DMS53 treated with DMSO at 0.1 percent for 48 hours (cell line): ENCODE measurements at regions not wholly inside any gene's neighbourhood (a gene's known extent, or its start where the extent isn't known, plus 50 kb on each side); places are given as distances from the start of the nearest gene placed in this dataset.

Experiments used
- DNase-seq: peaks from one replicate; lab custom pipeline; 2025; ENCODE audit not compliant: unreplicated experiment; lab: John Stamatoyannopoulos, UW

DNA sequence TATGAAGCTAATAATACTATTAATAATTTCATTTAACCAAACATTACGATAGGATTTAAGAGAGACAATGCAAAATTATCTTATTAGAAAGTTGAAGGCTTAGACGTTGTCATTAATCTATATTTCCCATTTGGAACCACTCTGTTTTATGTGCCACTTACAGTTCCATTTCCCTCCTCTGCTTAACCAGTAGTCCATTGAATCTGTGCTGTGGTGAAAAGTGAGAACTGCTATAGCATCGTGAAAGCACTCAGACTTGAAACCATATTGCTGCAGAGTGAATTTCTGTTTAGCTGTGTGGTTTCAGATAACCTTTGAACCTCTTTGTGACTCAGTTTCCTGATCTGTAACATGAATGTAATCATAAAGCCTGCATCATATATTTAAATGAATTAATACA, 2304.5 kb downstream of the MAT2B start:
- no peak for DNase-seq

DNA sequence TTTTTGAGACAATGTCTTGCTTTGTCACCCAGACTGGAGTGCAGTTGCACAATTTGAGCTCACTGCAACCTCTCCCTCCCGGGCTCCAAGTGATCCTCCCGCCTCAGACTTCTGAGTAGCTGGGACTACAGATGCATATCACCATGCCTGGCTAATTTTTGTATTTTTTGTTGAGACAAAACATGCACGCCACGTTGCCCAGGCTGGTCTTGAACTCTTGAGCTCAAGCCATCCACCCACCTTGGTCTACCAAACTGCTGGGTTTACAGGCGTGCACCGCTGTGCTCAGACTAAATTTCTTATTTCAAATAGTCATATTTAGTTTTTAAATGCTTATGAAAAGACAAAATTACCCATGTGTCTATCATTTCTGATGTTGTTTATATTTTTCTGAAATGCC, 2324.1 kb downstream of the MAT2B start:
- no peak for DNase-seq

DNA sequence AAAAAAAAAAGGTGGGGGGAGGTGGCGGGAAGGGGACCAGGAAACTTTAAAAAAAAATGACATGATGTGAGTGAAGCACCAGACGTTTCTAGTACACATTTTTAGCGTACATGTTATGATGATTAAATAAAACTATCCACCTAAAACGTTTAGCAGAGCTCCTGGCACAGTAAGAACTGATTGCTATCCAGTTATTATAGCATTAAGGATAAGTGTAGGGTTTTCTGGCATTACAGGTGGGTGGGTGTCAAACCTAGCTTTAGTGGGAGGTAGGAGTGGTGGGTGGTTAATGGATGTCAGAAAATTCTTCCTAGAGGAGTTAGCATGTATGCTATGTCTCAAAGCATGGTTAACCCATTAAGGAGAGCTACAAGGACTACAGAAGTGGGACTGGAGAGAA, 2329.5 kb downstream of the MAT2B start:
- no peak for DNase-seq

DNA sequence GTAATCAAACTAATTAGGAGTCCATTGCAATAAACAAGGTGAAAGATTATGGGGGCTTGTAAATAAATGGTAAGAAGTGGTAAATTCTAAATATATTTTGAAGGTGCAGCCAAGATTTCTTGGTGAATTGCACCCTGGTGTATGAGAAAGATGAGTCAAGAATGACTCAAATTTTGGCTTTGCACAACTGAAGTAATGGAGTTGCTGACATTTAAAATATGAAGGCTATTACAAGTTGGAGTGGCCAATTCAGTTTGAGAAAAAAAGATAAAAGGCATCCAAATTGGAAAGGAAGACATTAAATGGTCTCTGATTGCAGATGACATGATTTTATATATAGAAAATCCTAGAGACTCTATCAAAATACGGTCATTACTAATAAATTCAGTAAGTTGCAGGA, 2330.6 kb downstream of the MAT2B start:
- DNase-seq: no peak

DNA sequence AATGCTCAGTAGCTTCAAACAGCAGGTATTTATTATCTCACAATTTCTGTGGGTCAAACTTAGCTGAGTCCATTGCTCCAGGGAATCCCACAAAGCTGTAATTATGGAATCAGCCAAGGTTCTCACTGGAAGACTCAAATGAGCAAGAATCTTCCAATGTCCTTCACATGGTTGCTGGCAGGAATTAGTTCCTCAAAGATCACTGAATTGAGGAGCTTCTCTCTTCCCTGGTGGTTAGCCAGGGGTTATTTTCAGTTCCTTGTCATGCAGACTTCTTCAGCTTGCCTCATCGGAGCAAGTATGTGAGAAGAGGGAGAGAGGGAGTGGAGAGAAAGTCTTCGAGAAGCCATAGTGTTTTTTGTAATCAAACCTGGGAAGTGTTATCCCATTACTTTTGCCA, 2331.9 kb downstream of the MAT2B start:
- no peak for DNase-seq

DNA sequence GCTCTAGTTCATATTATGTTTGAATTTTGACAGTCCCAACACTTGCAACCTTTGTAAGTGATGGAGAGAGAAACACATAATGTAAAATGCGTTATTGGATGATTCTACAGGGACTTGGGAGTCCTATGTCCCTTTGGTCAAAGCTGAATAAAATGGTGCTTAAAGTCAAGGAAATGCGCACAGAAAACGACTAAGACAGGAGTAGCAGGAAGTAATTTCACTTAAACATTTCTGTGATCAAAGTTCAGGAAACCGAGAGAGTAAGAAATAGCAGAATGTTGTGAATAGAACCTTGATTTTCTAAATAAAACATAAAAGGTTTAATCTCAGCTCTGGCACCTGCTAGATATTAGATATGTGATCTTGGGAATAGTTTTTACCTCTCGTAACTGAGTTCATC, 2339.2 kb downstream of the MAT2B start:
- DNase-seq: no peak

DNA sequence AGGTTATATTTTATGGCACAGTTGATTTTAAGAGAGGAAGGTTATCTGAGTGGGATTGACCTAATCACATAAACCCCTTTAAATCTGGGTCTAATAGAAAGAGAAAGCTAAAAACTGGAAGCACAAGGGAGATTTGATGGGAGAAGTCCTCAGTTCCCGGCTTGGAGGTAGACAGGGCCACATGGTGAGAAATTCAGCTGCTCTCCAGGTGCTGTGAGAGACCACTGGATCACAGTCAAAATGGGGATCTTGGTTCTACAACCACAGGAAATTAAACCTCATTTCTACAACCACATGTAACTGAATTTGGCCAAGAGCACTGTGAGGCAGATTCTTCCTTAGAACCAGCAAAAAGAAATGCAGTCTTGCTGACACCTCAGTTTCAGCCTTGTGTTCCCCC, 2352.7 kb downstream of the MAT2B start:
- no peak for DNase-seq

DNA sequence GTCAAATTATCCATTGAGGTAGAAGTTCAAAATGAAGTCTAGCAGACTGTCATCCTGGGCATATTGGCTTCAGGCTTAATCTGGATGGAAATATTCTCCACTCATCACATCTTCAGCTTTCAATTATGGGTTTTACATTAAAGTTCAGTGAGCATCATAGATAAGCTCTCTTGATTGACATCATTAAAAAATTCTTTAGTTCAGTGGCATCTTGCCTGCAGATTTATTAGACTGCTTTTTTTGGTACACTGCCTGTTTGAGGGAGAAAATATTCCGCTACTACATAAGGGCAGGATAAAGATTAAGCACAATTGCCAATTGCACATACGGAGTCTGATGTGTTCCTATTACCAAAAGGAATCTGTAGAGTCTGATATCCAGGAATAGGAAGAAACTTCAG, 2353.8 kb downstream of the MAT2B start:
- no peak for DNase-seq

DNA sequence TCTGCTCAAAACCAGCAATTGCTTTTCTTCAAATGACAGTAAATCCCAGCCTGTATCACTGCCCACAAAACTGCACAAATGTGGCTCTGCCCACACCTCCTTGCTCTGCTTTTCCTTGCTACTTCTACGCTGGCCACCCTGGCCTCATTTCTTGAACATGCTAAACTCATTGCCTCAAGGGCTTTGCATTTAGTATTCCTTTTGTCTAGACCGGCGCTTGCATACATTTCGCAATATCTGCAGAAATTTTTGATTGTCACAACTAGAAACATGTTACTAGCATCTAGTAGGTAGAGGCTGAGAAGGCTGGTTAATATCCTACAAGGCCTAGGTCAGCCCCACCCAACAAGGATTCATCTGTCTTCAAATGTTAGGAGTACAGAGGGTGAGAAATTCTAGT, 2357.8 kb downstream of the MAT2B start:
- DNase-seq: no peak

DNA sequence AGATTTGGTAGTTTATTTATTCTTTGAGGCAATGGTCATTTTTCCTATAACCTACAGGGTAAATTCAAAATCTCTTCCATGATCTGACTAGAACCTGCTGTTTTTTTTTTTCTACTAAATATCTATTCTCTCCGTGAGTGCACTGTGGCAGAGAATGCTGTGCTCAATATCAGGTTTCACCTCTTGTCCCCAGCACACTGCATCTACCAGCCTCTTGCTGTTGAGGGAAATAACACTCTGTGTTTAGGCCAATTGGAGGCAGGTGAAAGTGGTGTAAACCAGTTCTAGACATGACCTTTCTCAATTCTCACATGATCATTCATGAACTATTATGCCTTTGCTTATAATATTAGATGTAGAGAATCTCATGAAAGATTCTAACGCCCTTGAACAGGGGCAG, 2365.9 kb downstream of the MAT2B start:
- no peak for DNase-seq

DNA sequence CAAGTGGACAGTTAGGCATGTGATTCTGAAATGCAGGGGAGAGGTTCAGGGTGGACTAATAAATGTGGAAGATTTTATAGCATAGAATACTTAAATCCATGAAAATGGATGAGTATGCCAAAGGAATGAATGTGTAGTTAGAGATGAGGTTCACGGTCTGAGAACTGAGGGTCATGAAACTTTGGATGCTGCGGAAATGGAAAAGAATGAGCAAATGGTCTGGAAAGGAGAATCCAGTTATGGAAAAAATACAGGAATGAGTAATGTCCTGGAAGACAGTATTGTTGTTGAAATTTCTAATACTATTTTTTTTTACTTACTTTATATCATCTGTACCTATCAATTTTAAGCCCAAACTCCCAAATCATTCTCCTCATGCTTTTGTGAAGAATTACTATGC, 2369.4 kb downstream of the MAT2B start:
- no peak for DNase-seq

DNA sequence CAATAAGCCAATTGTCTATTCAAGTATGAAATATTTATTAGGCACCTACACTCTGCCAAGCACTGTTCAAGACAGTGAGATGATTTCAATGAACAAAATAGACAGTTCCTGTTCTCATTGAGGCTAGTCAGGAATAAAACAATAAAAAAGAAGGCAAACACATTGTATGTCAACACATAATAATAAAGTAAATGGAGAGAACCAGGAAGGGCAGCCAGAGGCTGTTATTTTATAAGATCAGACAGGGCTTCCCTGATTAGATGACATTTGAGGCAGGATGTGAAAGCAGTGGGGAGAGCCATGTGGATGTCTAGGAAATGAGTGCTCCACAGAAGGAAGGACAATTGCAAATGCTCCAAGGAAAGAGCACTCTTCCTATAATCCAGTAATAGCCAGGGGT, 2371.1 kb downstream of the MAT2B start:
- DNase-seq: no peak

DNA sequence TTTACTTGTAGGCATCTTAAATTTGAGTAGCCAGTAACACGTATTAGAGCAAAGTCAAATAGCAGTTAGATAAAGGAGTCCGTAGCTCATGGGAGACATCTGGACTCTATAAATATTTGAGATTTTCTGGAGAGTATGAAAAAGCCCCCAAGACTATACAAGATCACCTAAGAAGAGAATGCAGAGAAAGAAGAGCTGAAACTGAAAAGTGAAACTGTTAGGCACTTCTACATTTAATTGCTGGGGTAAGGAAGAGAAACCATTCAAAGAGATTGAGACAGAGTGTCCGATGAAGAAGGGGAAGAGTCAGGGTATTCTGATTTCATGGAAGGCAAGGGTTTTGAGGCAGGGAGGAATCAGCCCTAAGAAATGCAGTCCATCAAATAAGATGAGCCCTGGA, 2372.1 kb downstream of the MAT2B start:
- no peak for DNase-seq

DNA sequence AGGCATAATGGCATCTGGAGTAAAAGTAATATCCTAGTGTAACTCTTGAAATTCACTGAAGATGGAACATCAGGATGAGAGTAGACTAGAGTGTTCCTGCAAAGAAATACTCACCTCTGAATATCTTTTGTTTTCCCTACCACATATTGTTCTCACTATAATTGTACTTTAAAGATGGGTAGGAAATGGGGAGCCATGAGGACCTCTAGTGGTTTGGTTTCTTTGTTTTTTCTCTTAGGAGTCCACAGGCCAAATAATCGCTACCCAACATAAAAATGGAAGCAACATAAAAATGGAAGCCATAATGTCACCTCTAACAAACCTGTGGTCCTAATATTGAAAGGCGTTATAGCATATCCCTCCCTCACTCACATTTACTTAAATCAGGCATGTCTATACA, 2375.8 kb downstream of the MAT2B start:
- no peak for DNase-seq

DNA sequence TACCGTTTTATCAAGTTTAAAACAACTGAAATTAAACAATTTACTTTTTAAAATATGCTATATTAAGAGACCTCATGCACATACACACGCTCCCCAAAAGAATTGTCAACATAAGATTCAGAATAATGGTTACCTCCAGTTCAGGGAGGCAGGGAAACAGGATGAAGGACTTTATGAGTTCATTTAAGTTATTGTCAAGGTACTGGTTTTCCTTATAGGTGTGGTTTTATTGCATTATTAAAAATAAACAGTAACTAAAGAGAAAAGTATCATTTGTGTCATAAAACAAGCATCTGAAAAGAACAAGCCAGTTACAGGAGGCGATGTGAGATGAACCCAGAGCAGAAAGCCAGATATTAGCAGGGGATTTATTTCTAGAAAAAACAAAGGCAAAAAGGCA, 2376.7 kb downstream of the MAT2B start:
- no peak for DNase-seq

DNA sequence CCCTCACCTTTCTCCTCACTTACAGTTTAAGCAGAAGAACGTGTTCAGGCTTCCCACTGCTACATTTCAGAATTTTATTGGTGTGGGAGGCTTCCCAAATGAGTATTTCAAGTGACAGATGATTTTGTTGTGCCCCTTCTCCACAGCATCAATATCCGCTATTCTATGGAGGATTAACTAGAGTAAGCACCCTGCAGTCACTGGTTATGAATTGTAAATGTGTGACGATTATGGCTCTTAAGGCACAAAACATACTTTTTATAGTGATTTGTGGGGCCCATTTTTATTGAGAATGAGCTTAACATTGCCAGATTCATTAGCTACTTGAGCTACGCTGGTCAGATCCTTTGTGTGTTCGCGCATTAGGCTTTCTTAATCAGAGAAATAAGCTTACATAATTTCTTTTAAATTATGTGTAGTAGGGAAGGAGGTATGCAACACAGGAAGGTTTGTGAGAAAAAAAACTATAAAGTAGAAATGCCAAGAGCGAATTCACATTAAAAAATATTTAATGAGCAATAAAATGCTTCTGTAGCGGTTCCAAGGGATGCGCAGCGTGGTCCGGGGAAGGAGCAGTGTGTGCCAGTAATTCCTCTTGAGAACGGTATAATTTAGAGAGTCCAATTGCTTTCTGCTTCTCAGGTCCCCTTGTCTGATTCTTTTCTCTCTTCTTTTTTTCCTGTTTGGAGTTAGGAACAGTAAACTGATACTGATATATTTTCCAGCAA, 2380.4 kb downstream of the MAT2B start:
- no peak for DNase-seq

DNA sequence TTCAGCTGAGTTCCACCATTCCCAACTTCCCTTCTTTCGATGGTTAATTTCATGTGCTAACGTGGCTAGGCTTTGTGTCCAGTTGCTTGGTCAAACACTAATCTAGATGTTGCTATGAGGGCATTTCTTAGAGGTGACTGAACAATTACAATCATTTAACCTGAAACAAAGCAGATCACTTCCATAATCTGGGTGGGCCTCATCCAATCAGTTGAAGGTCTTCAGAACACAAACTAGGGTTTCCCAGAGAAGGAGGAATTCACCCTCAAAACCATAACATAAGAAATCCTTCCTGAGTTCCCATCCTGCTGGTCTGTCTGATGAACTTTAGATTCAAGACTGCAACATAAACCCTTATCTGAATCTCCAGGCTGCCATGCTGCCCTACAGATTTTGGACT, 2381.7 kb downstream of the MAT2B start:
- no peak for DNase-seq

DNA sequence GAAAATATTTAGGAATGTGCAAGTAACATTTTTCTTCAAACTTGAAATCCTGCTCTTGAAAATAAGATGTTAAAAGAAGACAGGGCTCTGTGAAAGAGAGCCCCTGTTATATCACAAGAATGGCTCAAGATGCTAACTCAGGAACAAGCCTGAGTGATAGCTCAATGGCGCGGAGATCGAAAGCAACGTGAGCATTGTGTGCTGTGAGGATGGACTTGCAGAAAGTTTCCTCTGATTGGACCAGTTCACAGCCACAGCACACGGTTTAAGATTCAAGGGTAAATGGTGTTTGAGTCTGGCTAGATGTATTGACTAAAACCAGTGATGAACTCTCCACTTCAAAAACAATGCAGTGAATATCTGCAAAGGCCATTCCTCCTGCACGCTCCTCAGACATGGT, 2387.0 kb downstream of the MAT2B start:
- no peak for DNase-seq

DNA sequence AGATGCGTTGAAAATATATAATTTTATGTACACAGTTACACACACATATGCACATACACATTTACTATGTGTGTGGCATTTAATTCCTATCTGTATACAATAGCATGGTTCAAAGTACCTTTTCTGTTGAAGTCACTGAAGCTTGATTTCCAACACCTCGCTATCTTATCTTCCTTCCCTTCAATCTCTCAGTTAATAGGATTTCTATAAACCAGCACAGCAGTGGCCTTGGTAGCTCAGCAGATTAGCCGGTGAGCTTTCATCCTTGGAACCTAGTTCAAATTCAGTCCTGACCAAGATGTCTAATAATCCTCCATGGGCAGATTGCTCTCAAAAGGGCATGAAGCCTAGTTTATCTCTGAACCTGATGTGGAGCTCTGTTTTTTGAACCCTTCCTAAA, 2389.5 kb downstream of the MAT2B start:
- DNase-seq: no peak

DNA sequence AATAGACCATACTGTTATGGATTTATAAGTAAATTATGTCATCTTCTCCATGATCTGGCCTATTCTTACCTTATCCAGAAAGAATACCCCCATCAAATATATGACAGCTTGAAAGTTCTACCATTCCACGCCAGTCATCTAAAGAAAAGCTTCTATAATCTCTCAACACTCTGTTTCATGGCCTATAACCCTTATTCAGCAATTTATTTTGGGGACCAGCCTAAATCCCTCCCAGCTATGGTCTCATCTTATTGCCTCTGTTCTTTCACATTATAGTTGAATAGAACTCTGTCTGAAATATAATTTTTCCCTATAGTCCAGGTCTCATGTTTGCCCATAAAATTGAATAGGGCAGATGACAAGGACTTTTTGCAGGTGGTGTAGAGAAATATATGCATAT, 2387.6 kb upstream of the WWC1 start:
- DNase-seq: no peak

DNA sequence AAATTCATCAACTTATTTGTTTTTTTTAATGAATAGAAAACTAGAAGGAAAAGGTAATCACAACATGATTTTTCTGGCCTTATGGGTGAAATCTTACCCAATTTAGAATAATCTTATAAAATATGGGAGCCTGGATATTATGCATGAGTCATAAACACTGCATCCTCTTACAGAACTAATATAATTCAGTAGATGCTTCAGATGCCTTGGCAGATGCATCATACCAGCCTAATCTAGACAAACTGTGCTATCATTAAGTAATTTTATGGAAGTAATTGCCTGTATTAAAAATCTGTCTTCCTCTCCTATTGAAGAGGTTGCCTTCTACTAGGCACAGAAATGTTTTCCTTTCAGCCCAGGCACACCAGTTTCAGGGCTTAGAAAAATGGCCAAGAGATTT, 2384.6 kb upstream of the WWC1 start:
- DNase-seq: no peak

DNA sequence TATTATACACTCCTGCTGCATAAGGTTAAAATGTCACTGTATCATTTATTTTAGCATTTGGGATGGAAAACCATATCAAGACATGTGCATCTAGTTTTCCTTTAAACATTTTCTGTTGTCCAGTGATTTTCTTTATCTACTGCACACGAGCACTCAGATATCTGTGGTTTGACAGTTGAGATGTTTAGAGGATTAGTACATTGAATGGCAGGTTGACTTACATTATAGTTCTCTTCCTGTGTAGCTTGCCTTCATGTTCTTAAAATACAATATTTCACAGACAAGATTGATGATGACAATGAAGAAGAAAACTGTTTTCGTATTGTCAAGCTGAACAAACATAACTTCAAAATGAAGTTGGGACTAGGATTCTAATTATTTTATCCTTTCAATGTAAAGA, 2378.4 kb upstream of the WWC1 start:
- no peak for DNase-seq

DNA sequence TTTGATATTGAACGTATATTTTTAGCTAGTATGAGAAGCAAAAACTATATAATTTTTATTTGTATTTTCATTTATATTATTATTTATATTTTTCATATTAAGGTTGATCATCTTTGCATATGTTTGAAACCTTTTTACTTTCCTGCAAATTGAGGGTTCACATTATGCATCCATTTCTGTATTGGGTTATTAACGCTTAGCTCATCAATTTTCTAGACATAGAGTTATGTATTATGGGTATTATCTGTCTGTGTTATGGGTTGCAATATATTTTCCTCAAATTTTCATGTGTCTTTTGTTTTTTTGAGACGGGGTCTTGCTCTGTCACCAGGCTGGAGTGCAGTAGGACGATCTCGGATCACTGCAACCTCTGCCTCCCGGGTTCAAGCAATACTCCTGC, 2377.0 kb upstream of the WWC1 start:
- DNase-seq: no peak

DNA sequence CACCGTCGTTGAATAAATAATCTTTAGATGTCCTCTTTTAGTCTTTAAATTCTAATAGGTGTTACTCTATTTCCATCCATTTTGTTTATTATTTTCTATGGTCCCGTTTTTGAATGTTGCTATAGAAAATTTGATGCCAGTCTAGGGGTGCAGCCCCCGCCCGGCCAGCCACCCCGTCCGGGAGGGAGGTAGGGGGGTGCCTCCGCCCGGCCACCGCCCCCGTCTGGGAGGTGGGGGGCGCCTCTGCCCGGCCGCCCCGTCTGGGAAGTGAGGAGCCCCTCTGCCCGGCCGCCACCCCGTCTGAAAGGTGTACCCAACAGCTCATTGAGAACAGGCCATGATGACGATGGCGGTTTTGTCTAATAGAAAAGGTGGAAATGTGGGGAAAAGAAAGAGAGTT, 2372.2 kb upstream of the WWC1 start:
- DNase-seq: no peak
